PFSK-1 (cell line): ENCODE measurements at regions not wholly inside any gene's neighbourhood (a gene's known extent, or its start where the extent isn't known, plus 50 kb on each side); places are given as distances from the start of the nearest gene placed in this dataset.

Source experiments
- POLR2AphosphoS5 ChIP-seq: IDR thresholded peaks from 2 replicates; pipeline ENCODE4 v1.6.1; 2012; ENCODE audit warnings: low read depth, mild to moderate bottlenecking, control low read depth, low read length, moderate library complexity
- SIN3A ChIP-seq: IDR thresholded peaks from 2 replicates; pipeline ENCODE4 v1.6.1; 2012; ENCODE audit warnings: mild to moderate bottlenecking, low read length, moderate library complexity, borderline replicate concordance; ENCODE audit not compliant: insufficient read depth
- TAF1 ChIP-seq: IDR thresholded peaks from 2 replicates; pipeline ENCODE4 v1.6.1; 2012; ENCODE audit warnings: low read length, control low read depth, borderline replicate concordance; ENCODE audit not compliant: insufficient read depth
- TF ChIP-seq, protein P1 (sequence below), 2 experiments: IDR thresholded peaks; 2 replicates each; pipeline versions ENCODE4 v1.6.1 to v1.8.0; 2011 to 2012; ENCODE audit warnings: low read depth in 2 of 2, low read length in 2 of 2, control low read depth in 1 of 2, inconsistent platforms in 1 of 2, mild to moderate bottlenecking in 1 of 2, moderate library complexity in 1 of 2; ENCODE audit not compliant: insufficient read depth in 1 of 2

DNA sequence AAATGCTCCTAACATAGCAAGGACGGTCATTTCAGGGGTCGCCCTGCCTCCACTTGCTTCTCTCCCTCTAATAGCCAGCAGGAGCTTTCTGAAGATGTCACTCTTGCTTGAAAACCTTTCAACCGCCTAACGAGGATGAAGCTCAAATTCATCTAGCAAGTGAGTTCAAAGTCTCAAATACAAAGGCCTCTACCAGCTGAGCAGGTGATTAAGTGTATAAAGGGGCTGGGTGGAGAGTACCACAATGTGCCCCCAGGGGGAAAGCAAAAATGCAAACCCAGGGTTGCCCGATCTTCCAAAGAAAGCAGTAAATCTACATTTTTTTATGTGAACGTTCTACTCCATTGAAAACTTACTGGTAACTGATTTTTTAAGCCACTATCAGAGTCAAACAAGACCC lies 50.4 kb upstream of the GRIP2 start:
- TF ChIP-seq POLR2AphosphoS5 (no peak), TAF1 (no peak), SIN3A (no peak)
- TF ChIP-seq, protein P1, sequence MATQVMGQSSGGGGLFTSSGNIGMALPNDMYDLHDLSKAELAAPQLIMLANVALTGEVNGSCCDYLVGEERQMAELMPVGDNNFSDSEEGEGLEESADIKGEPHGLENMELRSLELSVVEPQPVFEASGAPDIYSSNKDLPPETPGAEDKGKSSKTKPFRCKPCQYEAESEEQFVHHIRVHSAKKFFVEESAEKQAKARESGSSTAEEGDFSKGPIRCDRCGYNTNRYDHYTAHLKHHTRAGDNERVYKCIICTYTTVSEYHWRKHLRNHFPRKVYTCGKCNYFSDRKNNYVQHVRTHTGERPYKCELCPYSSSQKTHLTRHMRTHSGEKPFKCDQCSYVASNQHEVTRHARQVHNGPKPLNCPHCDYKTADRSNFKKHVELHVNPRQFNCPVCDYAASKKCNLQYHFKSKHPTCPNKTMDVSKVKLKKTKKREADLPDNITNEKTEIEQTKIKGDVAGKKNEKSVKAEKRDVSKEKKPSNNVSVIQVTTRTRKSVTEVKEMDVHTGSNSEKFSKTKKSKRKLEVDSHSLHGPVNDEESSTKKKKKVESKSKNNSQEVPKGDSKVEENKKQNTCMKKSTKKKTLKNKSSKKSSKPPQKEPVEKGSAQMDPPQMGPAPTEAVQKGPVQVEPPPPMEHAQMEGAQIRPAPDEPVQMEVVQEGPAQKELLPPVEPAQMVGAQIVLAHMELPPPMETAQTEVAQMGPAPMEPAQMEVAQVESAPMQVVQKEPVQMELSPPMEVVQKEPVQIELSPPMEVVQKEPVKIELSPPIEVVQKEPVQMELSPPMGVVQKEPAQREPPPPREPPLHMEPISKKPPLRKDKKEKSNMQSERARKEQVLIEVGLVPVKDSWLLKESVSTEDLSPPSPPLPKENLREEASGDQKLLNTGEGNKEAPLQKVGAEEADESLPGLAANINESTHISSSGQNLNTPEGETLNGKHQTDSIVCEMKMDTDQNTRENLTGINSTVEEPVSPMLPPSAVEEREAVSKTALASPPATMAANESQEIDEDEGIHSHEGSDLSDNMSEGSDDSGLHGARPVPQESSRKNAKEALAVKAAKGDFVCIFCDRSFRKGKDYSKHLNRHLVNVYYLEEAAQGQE (IDR thresholded peaks at IDR 0.05; ENCODE audit: insufficient read depth in 1 of 2, low read depth in 2 of 2, low read length in 2 of 2): no peak
